ENCODE measurements at regions not wholly inside any gene's neighbourhood (a gene's known extent, or its start where the extent isn't known, plus 50 kb on each side); places are given as distances from the start of the nearest gene placed in this dataset.

DNA sequence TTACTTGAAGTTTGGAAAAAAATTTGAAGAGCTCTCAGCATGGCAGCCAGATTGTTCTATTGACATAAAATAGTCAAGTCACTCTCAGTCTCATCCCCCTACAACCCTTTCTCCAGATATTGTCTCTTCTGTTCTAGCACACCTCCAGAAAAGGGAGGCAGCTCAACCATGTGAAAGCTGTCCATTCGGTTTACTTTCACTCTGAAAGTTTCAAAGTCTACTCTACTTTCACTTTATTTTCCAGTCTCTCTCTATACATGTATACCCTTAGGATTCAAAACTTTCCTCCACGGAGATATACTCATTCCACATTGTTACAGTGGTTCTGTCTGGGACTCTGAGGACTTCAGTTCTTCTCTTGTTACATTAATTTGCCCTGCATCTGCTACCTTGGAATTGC lies 111.0 kb upstream of the STAC start:
- TF ChIP-seq POLR2A (IDR thresholded peaks at IDR 0.05) (no peak), CTCF (IDR thresholded peaks at IDR 0.05) (no peak)
